Tibial nerve (tissue), 4 donors: ENCODE measurements at regions not wholly inside any gene's neighbourhood (a gene's known extent, or its start where the extent isn't known, plus 50 kb on each side); places are given as distances from the start of the nearest gene placed in this dataset.

Source experiments
- CTCF ChIP-seq, 5 experiments: fragments of 200-600 bp in 3 of 5; fragments of 450-650 bp in 2 of 5; sonication (generic) in 3 of 5; IDR thresholded peaks; one replicate each; pipeline ENCODE4 v1.5.1; 2016 to 2019; ENCODE audit warnings: antibody characterized with exemption in 5 of 5, mild to moderate bottlenecking in 3 of 5, moderate library complexity in 2 of 5
- EP300 ChIP-seq, 2 donors: sonication (generic); formaldehyde crosslinking; IDR thresholded peaks; one replicate each; pipeline ENCODE4 v1.6.1; 2017; ENCODE audit warnings: antibody characterized with exemption in 2 of 2, mild to moderate bottlenecking in 1 of 2
- POLR2A ChIP-seq, 2 donors: fragments of 450-650 bp; IDR thresholded peaks; one replicate each; pipeline ENCODE4 v1.6.1; 2017; ENCODE audit warnings: antibody characterized with exemption in 2 of 2, mild to moderate bottlenecking in 2 of 2, moderate library complexity in 2 of 2

GRCh38 chr14:55794655-55795595 lies 214.9 kb downstream of the KTN1 start:
- no peak for TF ChIP-seq CTCF (IDR thresholded peaks at IDR 0.05)
- TF ChIP-seq POLR2A (IDR thresholded peaks at IDR 0.05) = no peak
- TF ChIP-seq EP300 (IDR thresholded peaks at IDR 0.05) = no peak
